ENCODE measurements at regions not wholly inside any gene's neighbourhood (a gene's known extent, or its start where the extent isn't known, plus 50 kb on each side); places are given as distances from the start of the nearest gene placed in this dataset.
"Not testable (repeated sequence)": the region's sequence is repeated elsewhere in the genome, so short reads cannot be mapped to it uniquely, and the experiment has no call there.

DNA sequence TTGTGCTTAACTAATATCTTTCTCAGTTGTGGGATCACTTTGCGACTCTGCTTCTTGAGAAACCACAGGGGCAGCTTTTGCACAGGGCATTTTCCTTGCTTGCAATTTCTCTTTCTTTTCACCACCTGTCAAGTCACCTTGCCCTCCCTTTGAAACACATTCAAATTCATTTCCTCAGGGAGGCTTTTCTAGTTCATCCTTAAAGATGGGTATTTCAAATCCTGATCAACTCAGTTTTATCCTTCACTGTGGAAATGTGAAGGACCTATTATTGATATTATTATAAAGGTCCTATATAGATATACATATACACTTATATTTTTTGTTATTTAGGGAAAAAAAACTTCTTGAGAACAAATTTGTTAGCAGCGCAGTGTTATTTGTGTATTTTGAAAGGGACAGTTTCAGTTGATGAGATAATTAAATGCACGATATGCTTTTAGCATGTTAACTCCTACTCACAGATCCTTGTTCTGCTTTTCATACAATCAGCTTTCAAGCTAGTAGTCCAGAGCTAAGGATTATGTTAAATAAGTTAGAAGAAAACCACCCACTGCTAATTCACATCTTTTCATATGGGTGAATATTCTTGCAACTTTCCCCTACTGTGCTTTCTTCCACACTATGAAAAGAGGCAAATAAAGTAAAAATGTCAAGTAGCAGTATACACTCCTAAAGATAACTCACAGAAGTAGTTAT, 501.4 kb upstream of the RGS6 start:
- DNase-seq, result no peak
- peaks cover 6% of the 10 kb centered on the region for H3K9me3 ChIP-seq
- no peak overlapping the region for H3K4me3 ChIP-seq
- no peaks in the 10 kb centered on the region for H3K27me3 ChIP-seq (ENCODE audit: low read depth)
- no peaks in the 10 kb centered on the region for H3K36me3 ChIP-seq
- TF ChIP-seq, protein P1, sequence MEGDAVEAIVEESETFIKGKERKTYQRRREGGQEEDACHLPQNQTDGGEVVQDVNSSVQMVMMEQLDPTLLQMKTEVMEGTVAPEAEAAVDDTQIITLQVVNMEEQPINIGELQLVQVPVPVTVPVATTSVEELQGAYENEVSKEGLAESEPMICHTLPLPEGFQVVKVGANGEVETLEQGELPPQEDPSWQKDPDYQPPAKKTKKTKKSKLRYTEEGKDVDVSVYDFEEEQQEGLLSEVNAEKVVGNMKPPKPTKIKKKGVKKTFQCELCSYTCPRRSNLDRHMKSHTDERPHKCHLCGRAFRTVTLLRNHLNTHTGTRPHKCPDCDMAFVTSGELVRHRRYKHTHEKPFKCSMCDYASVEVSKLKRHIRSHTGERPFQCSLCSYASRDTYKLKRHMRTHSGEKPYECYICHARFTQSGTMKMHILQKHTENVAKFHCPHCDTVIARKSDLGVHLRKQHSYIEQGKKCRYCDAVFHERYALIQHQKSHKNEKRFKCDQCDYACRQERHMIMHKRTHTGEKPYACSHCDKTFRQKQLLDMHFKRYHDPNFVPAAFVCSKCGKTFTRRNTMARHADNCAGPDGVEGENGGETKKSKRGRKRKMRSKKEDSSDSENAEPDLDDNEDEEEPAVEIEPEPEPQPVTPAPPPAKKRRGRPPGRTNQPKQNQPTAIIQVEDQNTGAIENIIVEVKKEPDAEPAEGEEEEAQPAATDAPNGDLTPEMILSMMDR (IDR thresholded peaks at IDR 0.05), result no peak
- no peaks in the 10 kb centered on the region for H3K4me1 ChIP-seq
- H3K27ac ChIP-seq, result no peak overlapping the region
- intact Hi-C loops (cut with DNase I), result no loop called here
- ATAC-seq, result no peak

GRCh38 chr14:71432334-71433110, 499.7 kb upstream of the RGS6 start:
- H3K27ac ChIP-seq, result no peak overlapping the region
- no peaks in the 10 kb centered on the region for H3K36me3 ChIP-seq
- no peak overlapping the region for H3K4me3 ChIP-seq
- no peaks in the 10 kb centered on the region for H3K9me3 ChIP-seq
- DNase-seq (no peak), ATAC-seq (no peak)
- intact Hi-C loops (cut with DNase I), result no loop called here
- TF ChIP-seq, protein P1 (IDR thresholded peaks at IDR 0.05), result no peak
- no peaks in the 10 kb centered on the region for H3K27me3 ChIP-seq (ENCODE audit: low read depth)
- H3K4me1 ChIP-seq, result no peaks in the 10 kb centered on the region

- intact Hi-C loops (cut with DNase I), result no loop called here
Observed at GRCh38 chr14:71433303-71433702, 498.9 kb upstream of the RGS6 start.

GRCh38 chr14:71435641-71436040, 496.6 kb upstream of the RGS6 start:
- ATAC-seq, result not testable (repeated sequence)

More at GRCh38 chr14:71433303-71433702, 498.9 kb upstream of the RGS6 start:
- H3K4me3 ChIP-seq, result no peak overlapping the region
- no peaks in the 10 kb centered on the region for H3K36me3 ChIP-seq
- DNase-seq, result no peak
- H3K27ac ChIP-seq, result no peak overlapping the region
- no peak for ATAC-seq
- TF ChIP-seq, protein P1 (IDR thresholded peaks at IDR 0.05), result no peak
- no peaks in the 10 kb centered on the region for H3K9me3 ChIP-seq
- peaks cover under 1% of the 10 kb centered on the region for H3K4me1 ChIP-seq
- no peaks in the 10 kb centered on the region for H3K27me3 ChIP-seq (ENCODE audit: low read depth)

GRCh38 chr14:71437870-71438269, 494.4 kb upstream of the RGS6 start:
- no peak overlapping the region for H3K4me3 ChIP-seq
- no peaks in the 10 kb centered on the region for H3K9me3 ChIP-seq
- no peaks in the 10 kb centered on the region for H3K27me3 ChIP-seq (ENCODE audit: low read depth)
- no peak for DNase-seq
- TF ChIP-seq, protein P1 (IDR thresholded peaks at IDR 0.05), result no peak
- H3K27ac ChIP-seq, result no peak overlapping the region
- intact Hi-C loops (cut with DNase I), result no loop called here
- no peak for ATAC-seq
- H3K4me1 ChIP-seq, result peaks cover 14% of the 10 kb centered on the region
- no peaks in the 10 kb centered on the region for H3K36me3 ChIP-seq

More at GRCh38 chr14:71435641-71436040, 496.6 kb upstream of the RGS6 start:
- H3K27ac ChIP-seq; H3K9me3 ChIP-seq; H3K36me3 ChIP-seq; intact Hi-C loops (cut with DNase I); DNase-seq; H3K27me3 ChIP-seq (ENCODE audit: low read depth); H3K4me3 ChIP-seq: not testable (repeated sequence)
- peaks cover 14% of the 10 kb centered on the region for H3K4me1 ChIP-seq

- peaks cover 14% of the 10 kb centered on the region for H3K4me1 ChIP-seq
- H3K27ac ChIP-seq, result no peak overlapping the region
- no peaks in the 10 kb centered on the region for H3K36me3 ChIP-seq
- DNase-seq (no peak), ATAC-seq (peak in 1 of 2 donors; percentile 41)
- H3K27me3 ChIP-seq (ENCODE audit: low read depth), result no peaks in the 10 kb centered on the region
- H3K9me3 ChIP-seq, result no peaks in the 10 kb centered on the region
- TF ChIP-seq, protein P1 (IDR thresholded peaks at IDR 0.05), result no peak
- intact Hi-C loops (cut with DNase I), result no loop called here
- no peak overlapping the region for H3K4me3 ChIP-seq
Observed at GRCh38 chr14:71438684-71439083, 493.5 kb upstream of the RGS6 start.
